ENCODE measurements at regions not wholly inside any gene's neighbourhood (a gene's known extent, or its start where the extent isn't known, plus 50 kb on each side); places are given as distances from the start of the nearest gene placed in this dataset.

- TF ChIP-seq POLR2A (IDR thresholded peaks at IDR 0.05): no peak
- TF ChIP-seq CTCF (IDR thresholded peaks at IDR 0.05): no peak
- no peak for TF ChIP-seq POLR2AphosphoS5 (IDR thresholded peaks at IDR 0.05)
These were observed 1209.8 kb downstream of the REEP3 start for GRCh38 chr10:64731016-64731415.
